ENCODE measurements at regions not wholly inside any gene's neighbourhood (a gene's known extent, or its start where the extent isn't known, plus 50 kb on each side); places are given as distances from the start of the nearest gene placed in this dataset.
"Not testable (repeated sequence)": the region's sequence is repeated elsewhere in the genome, so short reads cannot be mapped to it uniquely, and the experiment has no call there.

DNA sequence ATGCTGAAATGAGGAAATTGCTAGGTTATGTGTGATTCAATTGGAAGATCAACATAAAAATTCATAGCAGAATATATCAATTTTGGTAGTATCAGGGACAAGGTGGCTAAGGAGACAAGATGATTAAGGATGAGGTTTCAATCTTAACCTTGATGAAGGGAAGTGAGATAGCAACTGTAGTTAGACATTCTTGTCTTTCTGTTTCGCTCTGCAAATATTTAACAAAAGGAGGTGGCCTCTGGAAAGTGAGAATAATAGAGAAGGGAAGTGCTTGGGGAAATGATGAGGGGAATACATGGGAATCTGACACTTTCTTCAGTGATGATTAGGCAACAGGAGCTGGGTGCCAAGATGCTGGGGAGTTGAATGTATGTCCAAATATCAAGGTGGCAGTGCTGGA lies 337.1 kb upstream of the PUDP start:
- Histone ChIP-seq H3K27ac (replicated peaks) (no peak overlapping the region), H3K4me3 (replicated peaks; ENCODE audit: insufficient read depth, low read length) (no peak overlapping the region), H3K27me3 (ENCODE audit: insufficient read depth, poor library complexity, severe bottlenecking) (no peaks in the 10 kb centered on the region)
- no peak for DNase-seq (ENCODE audit: low read depth in 1 of 2, low spot score in 1 of 2)
- TF ChIP-seq, protein P1, sequence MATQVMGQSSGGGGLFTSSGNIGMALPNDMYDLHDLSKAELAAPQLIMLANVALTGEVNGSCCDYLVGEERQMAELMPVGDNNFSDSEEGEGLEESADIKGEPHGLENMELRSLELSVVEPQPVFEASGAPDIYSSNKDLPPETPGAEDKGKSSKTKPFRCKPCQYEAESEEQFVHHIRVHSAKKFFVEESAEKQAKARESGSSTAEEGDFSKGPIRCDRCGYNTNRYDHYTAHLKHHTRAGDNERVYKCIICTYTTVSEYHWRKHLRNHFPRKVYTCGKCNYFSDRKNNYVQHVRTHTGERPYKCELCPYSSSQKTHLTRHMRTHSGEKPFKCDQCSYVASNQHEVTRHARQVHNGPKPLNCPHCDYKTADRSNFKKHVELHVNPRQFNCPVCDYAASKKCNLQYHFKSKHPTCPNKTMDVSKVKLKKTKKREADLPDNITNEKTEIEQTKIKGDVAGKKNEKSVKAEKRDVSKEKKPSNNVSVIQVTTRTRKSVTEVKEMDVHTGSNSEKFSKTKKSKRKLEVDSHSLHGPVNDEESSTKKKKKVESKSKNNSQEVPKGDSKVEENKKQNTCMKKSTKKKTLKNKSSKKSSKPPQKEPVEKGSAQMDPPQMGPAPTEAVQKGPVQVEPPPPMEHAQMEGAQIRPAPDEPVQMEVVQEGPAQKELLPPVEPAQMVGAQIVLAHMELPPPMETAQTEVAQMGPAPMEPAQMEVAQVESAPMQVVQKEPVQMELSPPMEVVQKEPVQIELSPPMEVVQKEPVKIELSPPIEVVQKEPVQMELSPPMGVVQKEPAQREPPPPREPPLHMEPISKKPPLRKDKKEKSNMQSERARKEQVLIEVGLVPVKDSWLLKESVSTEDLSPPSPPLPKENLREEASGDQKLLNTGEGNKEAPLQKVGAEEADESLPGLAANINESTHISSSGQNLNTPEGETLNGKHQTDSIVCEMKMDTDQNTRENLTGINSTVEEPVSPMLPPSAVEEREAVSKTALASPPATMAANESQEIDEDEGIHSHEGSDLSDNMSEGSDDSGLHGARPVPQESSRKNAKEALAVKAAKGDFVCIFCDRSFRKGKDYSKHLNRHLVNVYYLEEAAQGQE (IDR thresholded peaks at IDR 0.05; ENCODE audit: insufficient replicate concordance, low read depth): no peak
- no peak for TF ChIP-seq GABPA (IDR thresholded peaks at IDR 0.05; ENCODE audit: low read depth)
- TF ChIP-seq SPI1 (IDR thresholded peaks at IDR 0.05; ENCODE audit: borderline replicate concordance, low read depth): no peak
- TF ChIP-seq, protein P2, sequence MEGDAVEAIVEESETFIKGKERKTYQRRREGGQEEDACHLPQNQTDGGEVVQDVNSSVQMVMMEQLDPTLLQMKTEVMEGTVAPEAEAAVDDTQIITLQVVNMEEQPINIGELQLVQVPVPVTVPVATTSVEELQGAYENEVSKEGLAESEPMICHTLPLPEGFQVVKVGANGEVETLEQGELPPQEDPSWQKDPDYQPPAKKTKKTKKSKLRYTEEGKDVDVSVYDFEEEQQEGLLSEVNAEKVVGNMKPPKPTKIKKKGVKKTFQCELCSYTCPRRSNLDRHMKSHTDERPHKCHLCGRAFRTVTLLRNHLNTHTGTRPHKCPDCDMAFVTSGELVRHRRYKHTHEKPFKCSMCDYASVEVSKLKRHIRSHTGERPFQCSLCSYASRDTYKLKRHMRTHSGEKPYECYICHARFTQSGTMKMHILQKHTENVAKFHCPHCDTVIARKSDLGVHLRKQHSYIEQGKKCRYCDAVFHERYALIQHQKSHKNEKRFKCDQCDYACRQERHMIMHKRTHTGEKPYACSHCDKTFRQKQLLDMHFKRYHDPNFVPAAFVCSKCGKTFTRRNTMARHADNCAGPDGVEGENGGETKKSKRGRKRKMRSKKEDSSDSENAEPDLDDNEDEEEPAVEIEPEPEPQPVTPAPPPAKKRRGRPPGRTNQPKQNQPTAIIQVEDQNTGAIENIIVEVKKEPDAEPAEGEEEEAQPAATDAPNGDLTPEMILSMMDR (IDR thresholded peaks at IDR 0.05; ENCODE audit: insufficient read depth, low read length): no peak
- no peak for TF ChIP-seq POLR2AphosphoS5 (IDR thresholded peaks at IDR 0.05; ENCODE audit: low read depth)

DNA sequence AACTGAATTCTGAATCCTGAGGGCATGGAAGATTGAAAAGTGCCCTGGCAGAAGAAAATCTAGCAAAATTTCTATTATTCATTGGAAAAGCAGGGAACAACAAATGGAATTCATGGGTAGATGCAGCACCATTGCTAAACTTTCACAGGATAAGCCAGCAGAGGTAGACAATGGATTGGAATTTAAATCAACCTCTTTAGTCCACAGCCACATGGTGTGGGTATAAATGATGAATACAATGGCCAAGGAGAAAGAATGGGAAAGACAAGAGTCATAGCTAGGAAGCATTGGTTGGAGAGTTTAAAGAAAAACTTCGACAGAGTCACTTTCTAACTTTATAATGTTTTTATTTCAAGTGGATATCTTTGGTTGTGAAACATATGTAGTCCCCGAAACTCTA lies 332.8 kb upstream of the PUDP start:
- no peaks in the 10 kb centered on the region for H3K27me3 ChIP-seq (ENCODE audit: insufficient read depth, poor library complexity, severe bottlenecking)
- DNase-seq (ENCODE audit: low read depth in 1 of 2, low spot score in 1 of 2): no peak
- H3K27ac ChIP-seq (replicated peaks): no peak overlapping the region
- TF ChIP-seq, protein P2 (IDR thresholded peaks at IDR 0.05; ENCODE audit: insufficient read depth, low read length): no peak
- no peak for TF ChIP-seq GABPA (IDR thresholded peaks at IDR 0.05; ENCODE audit: low read depth)
- TF ChIP-seq, protein P1 (IDR thresholded peaks at IDR 0.05; ENCODE audit: insufficient replicate concordance, low read depth): no peak
- TF ChIP-seq POLR2AphosphoS5 (IDR thresholded peaks at IDR 0.05; ENCODE audit: low read depth): no peak
- TF ChIP-seq SPI1 (IDR thresholded peaks at IDR 0.05; ENCODE audit: borderline replicate concordance, low read depth): no peak
- H3K4me3 ChIP-seq (replicated peaks; ENCODE audit: insufficient read depth, low read length): no peak overlapping the region

DNA sequence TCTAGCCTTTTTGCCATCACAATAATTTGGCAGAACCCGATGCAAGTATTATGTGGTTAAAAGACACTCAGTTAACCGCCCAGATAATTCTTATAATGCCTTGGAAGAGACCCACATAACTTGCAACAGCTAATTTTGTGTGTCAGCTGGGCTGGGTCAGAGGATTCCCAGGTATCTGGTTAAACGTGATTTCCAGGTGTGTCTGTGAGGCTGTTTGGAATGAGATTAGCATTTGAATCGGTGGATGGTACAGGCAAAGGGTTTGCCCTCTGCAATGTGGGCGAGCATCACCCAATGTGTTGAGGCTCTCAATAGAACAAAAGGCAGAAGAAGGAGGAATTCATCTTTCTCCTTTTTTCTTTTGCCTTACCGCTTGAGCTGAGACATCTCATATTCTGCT lies 314.2 kb upstream of the PUDP start:
- Histone ChIP-seq H3K4me3 (replicated peaks; ENCODE audit: insufficient read depth, low read length) (no peak overlapping the region), H3K27me3 (ENCODE audit: insufficient read depth, poor library complexity, severe bottlenecking) (no peaks in the 10 kb centered on the region), H3K27ac (replicated peaks) (no peak overlapping the region)
- no peak for DNase-seq (ENCODE audit: low read depth in 1 of 2, low spot score in 1 of 2)
- no peak for TF ChIP-seq POLR2AphosphoS5 (IDR thresholded peaks at IDR 0.05; ENCODE audit: low read depth)
- TF ChIP-seq, protein P2 (IDR thresholded peaks at IDR 0.05; ENCODE audit: insufficient read depth, low read length): no peak
- TF ChIP-seq SPI1 (IDR thresholded peaks at IDR 0.05; ENCODE audit: borderline replicate concordance, low read depth): no peak

DNA sequence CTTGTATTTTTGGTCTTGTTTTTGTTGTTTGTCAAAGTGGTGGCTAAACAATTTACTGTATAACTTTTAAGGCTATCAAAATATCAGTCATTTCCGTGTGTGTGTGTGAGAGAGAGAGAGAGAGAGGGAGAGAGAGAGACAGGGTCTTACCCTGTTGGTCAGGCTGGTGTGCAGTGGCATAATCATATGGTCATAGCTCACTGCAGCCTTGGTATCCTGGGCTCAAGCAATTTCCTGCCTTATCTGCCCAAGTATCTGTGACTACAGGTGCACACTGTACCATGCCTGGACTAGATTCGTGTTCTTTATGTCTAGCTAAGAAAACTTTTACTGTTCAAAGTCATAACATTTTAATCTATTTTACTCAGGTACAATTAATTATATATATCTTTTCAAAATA lies 313.1 kb upstream of the PUDP start:
- DNase-seq (ENCODE audit: low read depth in 1 of 2, low spot score in 1 of 2); H3K27ac ChIP-seq (replicated peaks); H3K27me3 ChIP-seq (ENCODE audit: insufficient read depth, poor library complexity, severe bottlenecking); H3K4me3 ChIP-seq (replicated peaks; ENCODE audit: insufficient read depth, low read length): not testable (repeated sequence)
